ENCODE measurements at regions not wholly inside any gene's neighbourhood (a gene's known extent, or its start where the extent isn't known, plus 50 kb on each side); places are given as distances from the start of the nearest gene placed in this dataset.

DNA sequence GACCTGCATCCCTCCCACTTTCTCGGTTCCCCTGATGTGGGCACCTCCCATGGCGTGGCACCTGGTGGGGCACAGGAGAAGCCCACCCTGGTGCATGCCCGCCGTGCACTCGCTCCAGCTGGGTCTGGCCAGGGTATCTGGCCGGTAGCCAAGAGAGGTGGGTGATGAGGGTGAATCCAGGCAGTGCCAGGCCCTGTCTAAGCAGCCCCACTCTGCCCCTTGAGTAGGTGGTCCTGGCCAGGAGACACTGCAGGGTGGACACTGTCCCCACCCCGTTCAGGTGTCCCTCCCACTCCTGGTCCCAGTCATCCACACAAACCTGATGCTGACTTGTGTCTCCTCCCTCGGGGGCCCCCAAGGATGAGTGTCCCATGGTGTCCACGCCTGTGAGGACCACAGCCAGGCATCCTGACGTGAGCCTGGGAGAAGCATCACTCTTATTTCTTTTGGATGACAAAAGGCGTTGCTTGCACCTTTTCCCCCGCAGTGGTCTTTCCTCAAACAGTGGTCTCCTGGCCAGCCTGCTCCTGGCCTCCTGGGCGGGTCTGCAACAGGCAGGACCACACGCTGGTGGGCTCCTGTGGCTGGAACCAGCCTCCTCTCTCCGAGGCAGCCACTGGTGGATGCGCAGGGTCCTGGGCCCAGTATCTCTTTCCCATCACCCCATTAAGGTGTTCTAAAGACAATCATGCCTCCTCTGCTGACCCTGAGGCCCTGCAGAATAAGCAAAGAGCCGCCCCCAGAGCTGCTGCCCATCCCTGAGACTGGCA lies 922.3 kb downstream of the BRD1 start:
- DNase-seq: no peak

DNA sequence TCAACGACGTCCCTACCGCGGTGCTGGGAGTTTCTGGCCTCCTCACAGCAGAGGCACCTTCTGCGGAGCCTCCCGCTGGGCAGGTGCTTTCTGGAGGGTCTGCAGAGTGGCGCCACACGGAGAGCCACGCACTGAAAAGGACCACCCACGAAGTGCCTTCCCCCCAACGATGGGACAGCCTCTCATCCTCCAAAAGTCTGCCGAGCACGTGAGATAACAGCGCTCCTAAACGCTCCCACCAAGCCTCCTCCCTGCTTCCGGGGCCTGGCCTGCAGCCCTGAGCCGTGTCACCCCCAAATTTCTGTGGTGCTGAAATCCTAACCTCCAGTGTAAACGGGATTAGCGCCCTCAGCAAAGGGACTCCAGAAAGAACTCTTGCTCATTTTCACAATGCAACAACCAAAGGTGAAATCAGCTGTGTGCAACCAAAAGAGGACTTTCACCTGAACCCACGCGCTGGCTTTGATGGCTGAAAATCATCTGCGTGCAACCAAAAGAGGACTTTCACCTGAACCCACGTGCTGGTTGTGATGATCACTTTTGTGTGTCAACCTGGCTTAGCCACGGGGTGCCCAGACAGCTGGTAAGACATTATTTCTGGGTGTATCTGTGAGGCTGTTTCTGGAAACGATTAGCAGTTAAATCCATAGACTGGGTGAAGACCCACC lies 924.6 kb downstream of the BRD1 start:
- no peak for DNase-seq

DNA sequence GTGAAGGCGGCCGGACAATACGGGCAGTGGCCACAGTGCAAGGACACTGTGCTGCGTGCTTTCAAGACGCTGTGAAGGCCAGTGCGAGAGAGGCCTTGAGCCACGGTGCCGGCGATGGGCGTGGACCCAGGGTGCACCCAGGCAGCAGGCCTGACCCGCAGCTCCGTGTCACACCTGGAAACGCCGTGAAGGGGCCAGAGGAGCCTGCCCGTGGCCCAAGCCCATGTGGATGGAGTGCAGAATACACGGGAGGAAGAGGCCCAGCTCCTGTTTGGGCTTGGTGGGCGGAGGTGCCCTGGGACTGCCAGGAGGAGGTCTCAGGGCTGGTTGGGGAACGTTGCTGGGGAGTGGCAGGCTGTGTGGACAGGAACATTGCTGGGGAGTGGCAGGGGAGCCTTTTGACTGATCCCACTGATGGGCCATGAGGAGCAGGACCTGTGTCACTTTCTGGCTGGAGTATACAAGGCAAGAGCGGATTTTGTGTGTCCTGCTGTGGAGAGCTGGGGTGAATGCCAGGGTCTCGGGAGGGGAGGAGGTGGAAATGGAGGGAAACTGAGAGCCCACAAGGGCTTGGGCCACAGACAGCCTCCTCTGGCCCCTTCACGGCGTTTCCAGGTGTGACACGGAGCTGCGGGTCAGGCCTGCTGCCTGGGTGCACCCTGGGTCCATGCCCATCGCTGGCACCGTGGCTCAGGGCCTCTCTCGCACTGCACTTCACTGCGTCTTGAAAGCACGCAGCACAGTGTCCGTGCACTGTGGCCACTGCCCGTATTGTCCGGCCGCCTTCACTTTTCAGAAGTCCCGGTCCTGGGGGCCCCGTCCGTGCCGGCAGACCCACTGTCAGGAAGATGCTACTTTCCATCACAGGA lies 925.4 kb downstream of the BRD1 start:
- no peak for DNase-seq

DNA sequence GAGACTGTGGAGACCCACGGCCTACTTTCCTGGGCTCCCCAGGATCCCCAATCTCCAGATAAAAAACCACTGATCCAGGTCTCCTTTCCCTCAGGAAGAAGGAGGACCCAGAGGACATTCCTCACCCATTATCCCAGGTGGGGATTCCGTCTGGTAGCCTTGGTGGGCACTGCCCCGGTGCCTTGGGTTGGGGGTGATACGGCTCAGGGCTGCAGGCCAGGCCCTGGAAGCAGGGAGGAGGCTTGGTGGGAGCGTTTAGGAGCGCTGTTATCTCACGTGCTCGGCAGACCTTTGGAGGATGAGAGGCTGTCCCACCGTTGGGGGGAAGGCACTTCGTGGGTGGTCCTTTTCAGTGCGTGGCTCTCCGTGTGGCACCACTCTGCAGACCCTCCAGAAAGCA lies 926.3 kb downstream of the BRD1 start:
- no peak for DNase-seq

DNA sequence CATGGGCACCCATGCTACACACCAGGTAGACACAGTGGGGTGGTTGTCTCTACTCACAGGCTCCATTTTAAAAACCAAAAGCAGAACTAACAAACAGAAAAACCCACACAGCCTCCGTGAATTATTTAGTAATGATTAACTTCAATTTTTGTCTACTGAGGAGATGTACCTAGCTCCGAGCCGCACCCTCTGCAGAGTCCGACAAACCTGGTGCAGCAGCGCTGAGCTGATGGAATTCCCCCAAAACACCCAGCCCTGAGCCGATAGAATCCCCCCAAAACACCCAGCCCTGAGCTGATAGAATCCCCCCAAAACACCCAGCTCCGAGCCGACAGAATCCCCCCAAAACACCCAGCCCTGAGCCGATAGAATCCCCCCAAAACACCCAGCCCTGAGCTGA lies 927.0 kb downstream of the BRD1 start:
- no peak for DNase-seq

DNA sequence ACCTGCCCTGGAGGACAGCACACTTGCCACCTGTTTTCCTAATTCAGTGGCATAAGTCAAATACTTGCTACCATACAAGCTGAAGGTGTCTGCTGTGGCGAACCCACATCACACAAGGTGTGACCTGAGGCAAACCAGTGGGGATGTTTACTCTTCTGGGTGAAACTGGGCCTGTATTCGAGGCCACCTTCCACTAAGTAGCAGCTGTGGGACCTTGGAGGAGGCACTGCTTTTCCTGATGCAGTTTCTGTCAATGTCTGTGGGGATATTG lies 927.4 kb downstream of the BRD1 start:
- DNase-seq: peak; percentile 7

DNA sequence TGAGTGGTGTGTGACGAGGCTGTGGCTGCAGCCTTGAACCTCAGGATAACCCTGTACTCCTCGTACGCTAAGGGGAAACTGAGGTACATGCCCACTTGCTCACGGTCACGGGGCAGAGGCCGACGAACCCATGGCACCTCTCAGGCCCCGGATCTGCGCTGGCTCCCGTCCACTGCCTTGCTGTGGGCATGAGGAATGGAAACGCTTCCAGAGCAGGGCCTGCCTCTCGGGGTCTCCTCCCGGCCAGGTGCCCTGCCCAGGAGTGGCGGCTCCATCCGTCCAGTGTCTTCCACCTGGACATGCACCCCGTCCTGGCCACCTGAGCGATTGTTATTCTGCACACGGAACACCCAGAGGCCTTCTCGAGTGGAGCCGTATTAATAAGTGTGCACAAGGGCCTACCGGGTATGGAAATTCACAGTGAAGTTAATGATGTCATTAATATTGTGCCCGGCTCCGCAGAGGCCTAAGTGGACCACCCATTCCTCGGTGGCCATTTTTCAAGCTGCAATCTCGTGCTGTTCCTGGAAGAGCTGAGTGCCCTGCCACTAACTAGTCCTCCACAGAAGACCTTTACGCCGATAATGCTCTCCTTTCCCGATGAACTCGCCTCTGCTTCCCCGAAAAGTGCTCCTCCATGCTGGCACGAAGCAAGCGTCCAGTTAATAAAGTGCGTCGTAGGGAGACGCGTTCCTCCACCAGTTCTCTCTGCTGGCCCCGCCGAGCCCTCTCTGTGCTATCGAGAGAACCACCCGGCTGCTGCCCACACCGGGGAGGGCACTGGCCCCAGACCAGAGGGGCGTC lies 927.9 kb downstream of the BRD1 start:
- peak; percentile 4 for DNase-seq

DNA sequence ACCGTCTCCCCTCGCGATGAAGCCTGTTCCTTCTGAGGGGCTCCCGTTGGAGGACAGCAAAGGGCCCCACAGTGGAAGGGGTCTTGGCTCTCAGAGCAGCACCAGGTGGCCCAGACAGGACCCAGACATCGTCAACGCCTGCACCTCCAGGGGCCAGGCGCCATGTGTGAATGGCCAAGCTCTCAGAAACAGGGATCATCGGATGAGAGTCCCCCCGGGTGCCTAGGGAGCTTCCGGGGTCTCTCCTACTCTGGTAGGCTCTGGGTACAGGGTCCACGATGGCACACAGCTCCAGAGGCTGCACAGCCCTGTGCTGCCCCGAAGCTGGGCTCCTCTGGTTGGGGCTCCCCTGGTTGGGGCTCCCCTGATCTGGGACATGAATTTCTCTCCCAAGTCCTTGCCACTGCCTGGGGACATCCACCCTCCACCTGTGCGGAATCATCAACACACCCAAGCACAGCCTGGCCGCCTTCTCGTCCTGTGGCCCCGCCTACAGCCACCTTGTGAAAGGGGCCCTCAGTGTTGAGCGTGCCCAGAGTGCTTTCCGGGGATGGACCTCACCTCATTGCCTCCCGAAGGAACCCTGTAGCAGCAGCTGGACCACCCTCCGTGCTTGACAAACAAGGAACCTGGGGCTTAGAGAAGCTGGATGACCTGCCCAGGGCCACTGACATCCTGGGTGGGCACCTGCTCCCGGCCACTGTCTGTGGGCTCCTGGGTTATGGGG lies 929.0 kb downstream of the BRD1 start:
- peak; percentile 8 for DNase-seq

DNA sequence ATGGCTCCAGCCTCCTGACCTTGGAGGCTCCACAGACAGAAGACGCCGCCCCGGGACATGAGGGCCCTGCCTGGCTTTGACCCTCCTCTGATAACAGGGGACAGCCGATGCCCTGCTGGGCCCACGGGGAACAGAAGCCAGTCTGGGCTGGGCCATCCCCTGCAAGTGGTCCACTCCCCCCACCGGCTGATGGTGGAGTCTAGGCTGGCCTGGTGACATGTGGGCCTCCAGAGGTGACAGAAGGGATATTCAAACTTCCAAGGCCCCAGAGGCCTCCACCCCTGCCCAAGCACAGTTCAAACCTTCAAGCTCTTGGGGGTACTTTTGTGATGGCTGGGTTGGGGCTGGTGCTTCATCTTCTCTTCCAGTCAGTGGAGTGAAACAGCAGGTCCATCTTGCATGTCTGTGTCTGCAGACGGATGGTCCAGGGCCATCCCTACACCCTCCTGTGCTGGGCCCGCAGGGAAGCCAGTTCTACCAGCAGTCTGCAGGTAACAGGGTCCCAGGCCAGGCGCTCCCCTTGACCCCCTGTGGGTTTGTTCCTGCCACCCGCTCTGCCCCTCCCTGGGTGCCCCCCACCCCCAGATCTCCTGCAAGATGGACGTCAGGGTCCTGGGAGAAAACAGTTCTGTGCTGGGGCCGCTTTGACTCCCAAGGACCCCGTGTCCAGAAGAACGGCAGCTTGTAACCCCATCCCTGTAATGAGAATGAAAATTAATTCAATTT lies 929.9 kb downstream of the BRD1 start:
- peak; percentile 6 for DNase-seq

DNA sequence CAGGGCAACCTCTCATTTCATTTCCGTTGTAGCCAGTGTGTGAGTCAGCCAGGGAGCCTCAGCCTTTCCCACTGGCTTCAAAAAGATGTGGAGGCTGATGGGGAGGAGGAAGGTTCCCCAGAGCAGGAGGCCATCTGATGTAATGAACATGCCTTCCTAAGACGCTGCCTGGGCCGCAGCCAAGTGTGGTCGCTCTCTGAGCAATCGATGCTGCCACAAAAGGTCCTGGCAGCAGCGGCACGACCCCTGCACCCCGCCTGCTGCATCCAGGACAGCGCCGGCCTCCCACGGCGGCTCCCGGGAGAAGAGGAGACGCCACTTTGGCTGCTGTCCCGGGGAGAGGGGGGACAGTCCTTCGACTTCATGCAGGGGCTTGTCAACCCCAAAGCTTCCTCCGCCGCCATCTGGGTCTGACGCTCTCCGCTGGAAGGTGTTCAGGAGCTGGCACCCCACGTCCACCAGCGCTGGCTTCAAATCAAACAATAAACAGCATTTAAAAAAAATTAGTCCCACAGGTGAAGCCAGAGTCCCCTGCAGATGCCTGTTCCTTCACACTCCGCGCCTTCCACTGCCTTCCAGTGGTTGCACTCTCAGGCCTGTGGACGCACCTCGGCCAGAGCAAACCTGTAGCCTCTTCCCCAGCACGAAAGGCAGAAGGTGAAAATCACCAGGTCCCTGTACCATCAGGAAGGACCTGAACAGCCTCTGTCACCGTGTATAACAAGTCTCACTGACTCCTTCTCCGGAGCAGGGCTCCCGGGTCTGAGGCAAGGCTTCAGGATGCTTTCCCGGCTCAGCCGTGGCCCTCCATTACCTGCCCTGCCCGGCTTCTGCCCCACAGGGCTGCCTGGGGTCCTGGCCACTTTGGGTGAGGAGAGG lies 930.7 kb downstream of the BRD1 start:
- DNase-seq: no peak

DNA sequence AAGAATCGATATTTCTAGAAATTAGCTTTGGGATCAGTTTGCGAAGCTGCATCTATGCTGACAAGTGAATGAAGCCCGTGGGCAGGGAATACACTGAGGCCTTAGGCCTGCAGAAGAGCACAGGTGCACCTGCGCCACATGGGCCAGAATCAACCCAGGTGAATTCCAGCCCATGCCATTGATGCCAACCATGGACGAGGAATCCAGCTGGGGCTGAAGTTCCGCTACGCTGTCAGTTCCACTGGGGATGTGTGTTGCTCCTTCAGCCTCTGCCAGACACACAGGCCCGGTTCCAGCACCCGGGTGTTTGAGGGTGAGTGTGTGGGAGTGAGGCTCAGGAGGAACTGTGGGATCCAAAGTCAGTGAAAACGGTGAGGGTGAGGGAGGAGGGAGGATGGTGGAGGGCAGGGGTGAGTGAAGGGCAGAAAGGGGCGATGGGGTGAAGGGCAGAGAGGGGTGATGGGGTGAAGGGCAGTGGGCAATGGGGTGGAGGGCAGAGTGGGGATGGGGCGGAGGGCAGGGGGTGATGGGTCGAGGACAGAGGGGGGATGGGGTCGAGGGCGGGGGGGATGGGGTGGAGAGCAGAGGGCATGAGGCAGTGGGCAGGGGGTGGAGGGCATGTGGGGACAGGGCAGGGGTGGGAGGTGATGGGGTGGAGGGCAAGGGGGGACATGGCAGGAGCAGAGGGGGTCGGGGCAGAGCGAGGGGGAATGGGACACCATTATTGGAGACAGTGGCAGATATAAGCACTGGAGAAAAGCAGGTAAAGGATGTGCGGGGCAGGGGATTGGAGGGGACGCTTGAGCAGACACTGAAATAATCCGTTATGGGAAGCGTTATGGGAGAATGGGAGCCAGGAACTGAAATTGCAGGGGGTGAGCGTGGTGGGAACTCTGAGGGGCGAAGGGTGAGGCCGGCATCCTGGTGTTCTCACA lies 931.6 kb downstream of the BRD1 start:
- DNase-seq: no peak

DNA sequence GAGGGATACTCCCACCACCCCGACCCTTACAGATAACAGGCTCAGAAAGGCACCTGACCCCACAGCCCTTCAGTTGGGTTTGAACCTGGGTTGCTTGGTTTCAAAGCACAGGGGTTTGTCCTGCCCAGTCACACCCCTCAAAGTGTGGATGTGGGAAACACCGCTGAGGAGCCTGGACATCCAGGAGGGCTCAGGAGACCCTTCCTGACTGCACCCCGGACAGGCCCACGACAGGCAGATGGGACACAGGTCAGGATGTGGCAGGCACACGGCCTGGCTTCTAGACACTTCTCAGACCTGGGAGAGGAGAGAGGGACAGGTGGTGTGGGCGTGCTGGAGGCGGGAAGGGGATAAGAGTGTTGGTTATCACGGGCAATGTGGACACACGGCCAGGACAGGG lies 932.3 kb downstream of the BRD1 start:
- no peak for DNase-seq

DNA sequence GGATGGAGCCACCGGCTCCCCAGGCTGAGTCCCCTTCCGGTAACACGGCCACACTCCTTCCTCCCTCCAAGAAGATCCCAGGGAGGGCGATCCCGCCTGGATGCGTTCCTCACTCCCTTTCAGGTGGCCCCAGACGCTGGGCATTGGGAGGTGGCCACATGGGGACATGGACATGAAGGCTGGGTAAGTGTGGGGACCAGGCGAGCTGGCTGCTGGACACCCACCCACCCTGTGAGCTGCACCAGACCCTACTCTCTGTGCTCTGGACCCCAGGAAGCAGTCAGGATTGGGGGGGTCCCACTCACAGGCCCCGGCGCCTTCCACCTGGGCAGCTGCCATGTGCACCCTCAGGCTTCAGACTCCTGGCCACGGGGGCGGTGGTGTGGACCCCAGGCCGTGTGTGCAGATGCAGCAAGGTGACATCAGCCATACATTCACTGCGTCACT lies 932.8 kb downstream of the BRD1 start:
- no peak for DNase-seq

DNA sequence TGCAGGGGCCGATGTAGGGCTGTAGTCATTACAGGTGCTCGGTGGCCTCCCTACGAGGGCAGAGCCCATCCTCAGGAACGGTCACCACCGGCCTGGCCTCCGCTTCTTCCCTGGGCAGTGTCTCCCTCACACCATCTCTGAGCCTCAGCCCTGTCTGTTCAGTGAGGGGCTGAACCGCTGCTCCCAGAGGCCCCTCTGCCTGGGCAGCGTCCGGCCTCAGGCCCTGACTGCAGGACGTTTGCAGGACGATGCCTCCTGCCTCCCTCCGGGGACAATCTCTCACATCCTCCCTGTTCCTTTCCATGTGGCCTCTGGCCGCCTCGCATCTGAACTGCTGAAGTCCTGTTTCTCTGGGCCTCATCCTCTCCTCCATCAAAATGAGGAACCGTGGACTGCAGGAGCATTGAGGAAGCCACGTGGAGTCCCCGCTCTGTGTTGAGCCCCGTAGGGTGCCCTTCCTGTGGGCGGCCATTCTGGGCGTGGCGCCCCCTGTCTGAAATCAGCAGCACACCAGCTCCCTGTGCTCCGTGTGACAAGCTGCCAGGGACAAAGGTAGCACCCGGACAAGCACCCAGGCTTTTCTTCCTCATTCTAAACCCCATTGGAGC lies 933.5 kb downstream of the BRD1 start:
- DNase-seq: peak; percentile 4

DNA sequence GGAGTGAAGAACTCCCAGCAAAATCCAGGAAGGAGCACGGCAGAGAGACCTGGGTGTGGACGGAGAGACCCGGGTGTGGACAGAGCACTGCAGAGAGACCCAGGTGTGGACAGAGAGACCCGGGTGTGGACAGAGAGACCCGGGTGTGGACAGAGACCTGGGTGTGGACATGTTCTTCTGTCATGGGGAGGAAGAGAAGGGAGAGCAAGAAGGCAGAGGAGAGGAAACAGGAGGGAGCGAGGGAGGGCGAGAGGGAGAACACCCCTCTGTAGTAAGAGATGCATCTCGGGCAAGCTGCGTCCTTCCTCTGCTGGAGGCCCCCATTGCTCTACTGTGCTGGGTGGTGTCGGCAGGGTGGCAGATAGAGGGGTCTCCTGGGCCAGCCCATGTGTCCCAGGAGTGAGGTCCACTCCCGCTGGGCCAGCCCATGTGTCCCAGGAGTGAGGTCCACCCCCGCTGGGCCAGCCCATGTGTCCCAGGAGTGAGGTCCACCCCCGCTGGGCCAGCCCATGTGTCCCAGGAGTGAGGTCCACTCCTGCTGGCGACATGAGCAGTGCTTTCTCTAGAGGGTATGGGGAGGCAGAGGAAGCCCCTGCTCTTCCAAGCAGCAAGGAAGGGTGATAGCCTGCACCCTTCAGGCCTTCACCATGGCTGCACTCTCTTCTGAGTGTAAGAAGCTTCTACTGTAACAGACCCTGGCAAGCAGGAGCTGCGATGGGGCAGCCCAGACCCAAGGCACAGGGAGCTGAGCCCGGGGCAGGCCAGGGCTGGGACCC lies 934.2 kb downstream of the BRD1 start:
- peak; percentile 13 for DNase-seq

DNA sequence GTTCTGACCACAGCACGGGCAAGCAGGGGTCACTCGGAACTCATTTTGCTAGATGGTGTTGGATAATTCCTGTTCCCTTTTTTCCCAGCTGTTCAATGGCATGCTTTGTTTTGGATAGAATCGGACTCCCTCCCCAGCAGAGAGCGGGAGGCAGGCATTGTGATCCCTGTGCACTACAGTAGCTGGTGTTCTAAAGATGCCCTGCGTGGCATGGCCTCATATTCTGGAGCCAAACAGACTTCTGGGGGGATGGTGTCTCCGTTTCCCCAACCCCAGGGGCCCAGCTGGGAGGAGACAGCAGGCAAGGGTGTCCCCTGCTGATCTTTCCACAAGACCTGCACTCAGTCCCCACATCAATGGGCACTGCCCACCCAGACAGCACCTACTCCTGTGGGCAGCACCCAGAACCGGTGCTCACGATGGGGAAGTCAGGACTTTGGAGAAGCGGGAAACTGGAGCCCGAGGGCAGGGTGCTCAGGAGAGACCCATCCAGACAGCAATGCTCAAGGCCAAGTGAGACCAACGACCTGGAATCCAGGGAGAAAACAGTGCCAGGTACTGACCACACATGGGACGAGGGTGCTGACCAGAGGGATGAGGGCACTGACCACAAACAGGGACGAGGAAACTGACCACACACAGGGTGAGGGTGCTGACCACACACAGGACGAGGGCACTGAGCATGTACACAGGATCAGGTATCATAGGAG lies 934.9 kb downstream of the BRD1 start:
- DNase-seq: peak; percentile 7
